A549 (cell line): ENCODE measurements at regions not wholly inside any gene's neighbourhood (a gene's known extent, or its start where the extent isn't known, plus 50 kb on each side); places are given as distances from the start of the nearest gene placed in this dataset.

ENCODE experiments used
- ATAC-seq, 2 experiments: fragments of 200-7000 bp in 1 of 2; fragments of >200 bp in 1 of 2; cut with Nextera tagmentation in 1 of 2; cut with Tn5 transposase in 1 of 2; 3 replicates each; pipeline versions ENCODE4 v1.8.0 to v1.9.1; 2018 to 2020; ENCODE audit warnings: mild to moderate bottlenecking in 1 of 2, moderate library complexity in 1 of 2
- CTCF ChIA-PET: fragments of 300-600 bp; sonication (Branson Sonifier 250); formaldehyde crosslinking; extraction: SDS; loops from one replicate; lab custom pipeline; 2021; ENCODE audit warnings: antibody characterized with exemption, inconsistent platforms; lab: Yijun Ruan, JAX
- POLR2A ChIA-PET: fragments of 350-600 bp; formaldehyde crosslinking; extraction: SDS; loops from one replicate; lab custom pipeline; 2021; ENCODE audit warnings: antibody characterized with exemption, inconsistent platforms; lab: Yijun Ruan, JAX
- DNase-seq, 2 experiments: peaks; one replicate each; pipeline versions ENCODE4 v3.0.0 to v3.0.0-alpha.2; 2011 to 2016; ENCODE audit warnings: low read depth in 1 of 2, low spot score in 1 of 2
- FAIRE-seq: peaks from 2 replicates; lab custom pipeline; 2011; peaks lifted over from hg19 to GRCh38; lab: Jason Lieb, UNC
- H3K27ac ChIP-seq, 2 experiments: fragments of >200 bp; sonication (Bioruptor Twin); formaldehyde crosslinking; 3 replicates each; pipeline ENCODE4 v1.5.1; 2016 to 2017
- H3K4me1 ChIP-seq: fragments of >200 bp; sonication (Bioruptor Twin); formaldehyde crosslinking; 3 replicates; pipeline ENCODE4 v1.6.1; 2016
- H3K4me2 ChIP-seq: fragments of >200 bp; sonication (Bioruptor Twin); formaldehyde crosslinking; 3 replicates; pipeline ENCODE4 v1.6.1; 2016
- H3K4me3 ChIP-seq: fragments of >200 bp; sonication (Bioruptor Twin); formaldehyde crosslinking; 3 replicates; pipeline ENCODE4 v1.5.1; 2016
- H3K9me3 ChIP-seq: fragments of >200 bp; sonication (Bioruptor Twin); formaldehyde crosslinking; 3 replicates; pipeline ENCODE4 v1.6.1; 2016
- BHLHE40 ChIP-seq: IDR thresholded peaks from 2 replicates; pipeline ENCODE4 v1.6.1; 2012; ENCODE audit warnings: low read depth, low read length, inconsistent platforms
- EHF ChIP-seq: fragments of 250-450 bp; sonication (Bioruptor Pico); IDR thresholded peaks from 2 replicates; pipeline ENCODE4 v1.5.0; 2020; ENCODE audit warnings: mild to moderate bottlenecking
- HEYL ChIP-seq: fragments of 250-450 bp; sonication (Bioruptor Pico); IDR thresholded peaks from 2 replicates; pipeline ENCODE4 v1.8.0; 2021; ENCODE audit warnings: mild to moderate bottlenecking, moderate library complexity
- JUNB ChIP-seq: fragments of >200 bp; sonication (Bioruptor Twin); formaldehyde crosslinking; IDR thresholded peaks from 2 replicates; pipeline ENCODE4 v1.6.1; 2016
- MAFK ChIP-seq: fragments of 450-650 bp; IDR thresholded peaks from 2 replicates; pipeline ENCODE4 v1.6.1; 2014; ENCODE audit not compliant: partially characterized antibody
- POLR2AphosphoS2 ChIP-seq: conservative IDR thresholded peaks from 2 replicates; pipeline ENCODE4 v1.6.1; 2012; ENCODE audit warnings: low read length, improper control_type of control experiment, inconsistent platforms
- WGBS: methylation state at CpG from one replicate; pipeline ENCODE4 v1.1.6; 2017; ENCODE audit errors: missing lambda C conversion rate; 5-methylcytosine and 5-hydroxymethylcytosine counted together
- TF ChIP-seq, protein P1 (sequence below): fragments of 450-650 bp; IDR thresholded peaks from 2 replicates; pipeline ENCODE4 v1.6.1; 2014; ENCODE audit warnings: antibody characterized with exemption

DNA sequence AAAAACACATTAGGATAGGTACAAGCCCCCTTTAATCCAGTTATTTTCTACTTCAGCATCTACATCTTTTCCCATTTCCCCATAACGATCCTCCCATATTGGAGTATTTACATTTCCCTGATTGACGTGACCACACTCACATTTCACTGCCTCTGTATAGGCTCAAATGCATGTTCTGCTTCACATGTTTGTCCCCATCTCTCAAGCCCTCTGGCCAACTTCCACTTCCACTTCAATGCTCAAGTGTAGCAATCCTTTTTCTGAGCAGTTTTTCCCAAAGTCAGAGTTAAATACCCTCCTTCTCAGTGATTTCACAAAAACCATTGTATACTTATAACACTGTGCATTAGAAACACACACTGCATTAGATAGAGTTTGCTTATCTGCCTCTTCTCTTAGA is 61.8 kb upstream of the TTLL7 start:
- FAIRE-seq = no peak
- no peak for TF ChIP-seq HEYL (CRISPR knock-in tag)
- TF ChIP-seq JUNB = no peak
- TF ChIP-seq, protein P1, sequence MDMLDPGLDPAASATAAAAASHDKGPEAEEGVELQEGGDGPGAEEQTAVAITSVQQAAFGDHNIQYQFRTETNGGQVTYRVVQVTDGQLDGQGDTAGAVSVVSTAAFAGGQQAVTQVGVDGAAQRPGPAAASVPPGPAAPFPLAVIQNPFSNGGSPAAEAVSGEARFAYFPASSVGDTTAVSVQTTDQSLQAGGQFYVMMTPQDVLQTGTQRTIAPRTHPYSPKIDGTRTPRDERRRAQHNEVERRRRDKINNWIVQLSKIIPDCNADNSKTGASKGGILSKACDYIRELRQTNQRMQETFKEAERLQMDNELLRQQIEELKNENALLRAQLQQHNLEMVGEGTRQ = no peak
- no peak for TF ChIP-seq POLR2AphosphoS2
- TF ChIP-seq BHLHE40 = no peak
- TF ChIP-seq, all 56 proteins: peak for 0
- no peak overlapping the region for H3K4me2 ChIP-seq
- H3K4me3 ChIP-seq = no peak overlapping the region
- no peak overlapping the region for H3K27ac ChIP-seq
- H3K4me1 ChIP-seq = no peaks in the 10 kb centered on the region
- no peaks in the 10 kb centered on the region for H3K9me3 ChIP-seq
- 47% methylated on average over 2 of the region's 2 CpGs for WGBS
- ATAC-seq = no peak
- ChIA-PET POLR2A (no interaction called here), CTCF (interaction anchor here (0.6 kb wide), 1 partner anchor 1247 kb away, joined by 3 read pairs; no protein-coding TSS in a partner anchor)
- DNase-seq = no peak

DNA sequence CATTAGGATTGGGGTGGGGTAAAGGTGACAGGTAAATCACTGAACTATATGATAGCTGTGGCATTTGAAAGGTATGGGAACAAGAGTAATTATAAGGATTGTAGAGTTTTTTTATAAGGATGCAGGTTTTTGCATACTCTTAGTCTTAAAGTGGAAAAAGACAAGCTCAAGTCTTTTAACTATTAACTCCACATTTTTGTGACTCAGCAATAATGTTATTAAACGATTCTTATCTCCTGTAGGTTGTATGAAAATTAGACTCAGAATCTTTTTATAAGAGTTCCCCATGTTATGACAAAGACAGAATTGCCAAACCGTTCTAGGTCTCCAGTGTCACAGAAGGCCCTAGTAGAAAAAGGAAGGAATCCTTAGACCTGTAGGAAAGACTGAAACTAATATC is 49.9 kb upstream of the TTLL7 start:
- H3K9me3 ChIP-seq = no peaks in the 10 kb centered on the region
- no peak overlapping the region for H3K4me3 ChIP-seq
- peak; percentile 64 for TF ChIP-seq MAFK
- no peak for TF ChIP-seq EHF (CRISPR knock-in tag)
- 26% methylated on average over 2 of the region's 2 CpGs for WGBS
- peak overlapping the region; percentile 26; the same call in 1 of the 3 replicates for H3K4me2 ChIP-seq
- POLR2A ChIA-PET = no interaction called here
- H3K4me1 ChIP-seq = no peaks in the 10 kb centered on the region
- CTCF ChIA-PET = no interaction called here
- no peak for DNase-seq
- no peak overlapping the region for H3K27ac ChIP-seq
- no peak for FAIRE-seq
- no peak for ATAC-seq
